Smooth muscle cell (in vitro differentiated cells): ENCODE measurements at regions not wholly inside any gene's neighbourhood (a gene's known extent, or its start where the extent isn't known, plus 50 kb on each side); places are given as distances from the start of the nearest gene placed in this dataset.

ENCODE experiments used
- DNase-seq: peaks from one replicate; lab custom pipeline; 2025; ENCODE audit not compliant: unreplicated experiment; lab: John Stamatoyannopoulos, UW
- H2AFZ ChIP-seq: fragments of 200-600 bp; sonication (generic); 2 replicates; pipeline ENCODE4 v1.6.0; 2016; ENCODE audit warnings: antibody characterized with exemption, low read depth, mild to moderate bottlenecking
- H3F3A ChIP-seq: fragments of 200-600 bp; sonication (generic); 2 replicates; pipeline ENCODE4 v1.6.0; 2017; ENCODE audit warnings: antibody characterized with exemption, low read depth
- H3K27ac ChIP-seq: fragments of 200-600 bp; sonication (generic); 2 replicates; pipeline ENCODE4 v1.5.1; 2016; ENCODE audit warnings: low read depth, mild to moderate bottlenecking
- H3K27me3 ChIP-seq: fragments of 200-600 bp; sonication (generic); 2 replicates; pipeline ENCODE4 v1.6.1; 2016; ENCODE audit warnings: low read depth, mild to moderate bottlenecking
- H3K36me3 ChIP-seq: fragments of 200-600 bp; sonication (generic); 2 replicates; pipeline ENCODE4 v1.5.1; 2016; ENCODE audit warnings: low read depth
- H3K4me1 ChIP-seq: fragments of 200-600 bp; sonication (generic); 2 replicates; pipeline ENCODE4 v1.5.1; 2016; ENCODE audit warnings: low read depth
- H3K4me2 ChIP-seq: fragments of 200-600 bp; sonication (generic); 2 replicates; pipeline ENCODE4 v1.6.0; 2016; ENCODE audit warnings: mild to moderate bottlenecking
- H3K4me3 ChIP-seq: fragments of 200-600 bp; sonication (generic); 2 replicates; pipeline ENCODE4 v1.5.1; 2016; ENCODE audit warnings: mild to moderate bottlenecking
- H3K79me2 ChIP-seq: fragments of 200-600 bp; sonication (generic); 2 replicates; pipeline ENCODE4 v1.6.0; 2016; ENCODE audit warnings: low read depth, mild to moderate bottlenecking
- H3K9ac ChIP-seq: fragments of 200-600 bp; sonication (generic); 2 replicates; pipeline ENCODE4 v1.6.0; 2016; ENCODE audit warnings: low read depth
- H3K9me3 ChIP-seq: fragments of 200-600 bp; sonication (generic); replicated peaks from 2 replicates; pipeline ENCODE4 v1.5.1; 2016; ENCODE audit warnings: low read depth
- H4K20me1 ChIP-seq: fragments of 200-600 bp; sonication (generic); 2 replicates; pipeline ENCODE4 v1.6.0; 2016; ENCODE audit warnings: low read depth
- CTCF ChIP-seq: fragments of 200-600 bp; sonication (generic); IDR thresholded peaks from 2 replicates; pipeline ENCODE4 v1.5.1; 2017; ENCODE audit warnings: borderline replicate concordance, mild to moderate bottlenecking, antibody characterized with exemption; ENCODE audit not compliant: insufficient read depth, poor library complexity, severe bottlenecking
- WGBS: methylation state at CpG from one replicate; pipeline ENCODE4 v1.1.7; 2016; ENCODE audit warnings: low lambda C conversion rate; 5-methylcytosine and 5-hydroxymethylcytosine counted together

DNA sequence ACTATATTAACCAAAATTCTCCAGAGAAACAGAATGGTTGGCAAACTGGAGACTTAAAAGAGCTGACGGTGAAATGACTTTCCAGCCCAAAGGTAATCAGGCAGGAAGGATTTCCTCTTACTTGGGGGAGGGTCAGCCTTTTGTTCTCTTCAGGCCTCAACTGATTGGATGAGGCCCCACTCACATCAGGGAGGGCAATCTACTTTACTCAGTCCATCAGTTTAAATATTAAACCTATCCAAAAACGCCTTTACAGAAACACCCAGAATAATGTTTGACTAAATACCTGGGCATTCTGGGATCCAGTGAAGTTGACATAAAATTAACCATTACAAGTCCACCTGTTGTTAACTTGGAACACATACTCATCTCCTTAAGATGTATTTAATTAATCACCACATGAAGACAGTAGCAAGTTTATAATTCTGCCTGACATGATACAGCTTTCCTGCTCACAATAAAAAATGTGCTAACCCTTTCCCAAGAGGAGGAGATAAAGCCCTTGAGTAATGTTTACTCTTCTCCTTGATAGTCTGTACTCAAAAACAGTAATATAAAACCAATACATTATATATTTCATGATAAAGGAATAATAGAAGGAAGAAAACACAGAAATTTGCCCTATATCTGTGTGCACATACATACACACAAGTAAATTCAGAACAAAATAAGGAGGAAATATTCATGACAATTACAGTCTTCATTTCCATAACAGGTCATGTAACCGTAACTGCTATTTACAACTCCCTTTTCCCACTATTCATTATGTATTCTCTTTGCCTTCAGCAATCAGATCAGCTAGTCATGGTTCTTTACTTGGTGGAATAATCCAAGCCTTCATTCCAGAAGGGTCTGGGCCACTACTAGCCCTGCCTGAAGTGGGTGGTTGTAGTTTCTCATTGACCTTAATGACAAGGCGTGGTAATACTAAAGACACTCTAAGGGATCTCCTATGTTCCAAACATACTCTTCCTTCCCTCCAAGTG, 107.5 kb upstream of the RUNX1 start:
- H3K4me1 ChIP-seq: no peaks in the 10 kb centered on the region
- no peak overlapping the region for H3K4me3 ChIP-seq
- no peak for DNase-seq
- 97% methylated on average over 4 of the region's 4 CpGs for WGBS
- no peaks in the 10 kb centered on the region for H4K20me1 ChIP-seq
- no peak overlapping the region for H3K9ac ChIP-seq
- TF ChIP-seq CTCF: no peak
- H3K36me3 ChIP-seq: no peaks in the 10 kb centered on the region
- H2AFZ ChIP-seq: no peak overlapping the region
- H3K27ac ChIP-seq: no peak overlapping the region
- no peaks in the 10 kb centered on the region for H3K27me3 ChIP-seq
- no peaks in the 10 kb centered on the region for H3K79me2 ChIP-seq
- no peak overlapping the region for H3K4me2 ChIP-seq
- H3K9me3 ChIP-seq: no peaks in the 10 kb centered on the region
- peaks cover under 1% of the 10 kb centered on the region for H3F3A ChIP-seq

DNA sequence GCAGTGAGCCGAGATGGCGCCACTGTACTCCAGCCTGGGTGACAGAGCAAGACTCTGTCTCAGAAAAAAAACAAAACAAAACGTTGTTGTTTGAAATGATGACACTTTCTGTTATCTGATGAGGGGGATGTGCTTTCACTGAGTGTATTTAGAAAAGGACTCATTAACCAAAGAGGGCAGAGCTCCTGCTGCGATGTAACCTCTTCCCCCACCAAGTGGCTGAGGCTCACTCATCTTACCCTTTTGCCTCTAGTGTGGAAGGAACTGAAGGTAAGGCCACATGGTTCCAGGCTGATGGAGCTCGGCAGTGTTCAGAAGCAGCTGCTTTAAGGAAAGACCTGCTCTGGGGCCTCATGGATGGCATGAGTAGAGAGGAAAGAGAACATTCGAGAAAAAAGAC, 105.7 kb upstream of the RUNX1 start:
- H3K79me2 ChIP-seq: no peaks in the 10 kb centered on the region
- peaks cover 8% of the 10 kb centered on the region for H3F3A ChIP-seq
- TF ChIP-seq CTCF: no peak
- no peaks in the 10 kb centered on the region for H3K4me1 ChIP-seq
- no peak overlapping the region for H3K27ac ChIP-seq
- no peak overlapping the region for H2AFZ ChIP-seq
- no peaks in the 10 kb centered on the region for H3K36me3 ChIP-seq
- H3K4me3 ChIP-seq: no peak overlapping the region
- no peaks in the 10 kb centered on the region for H3K9me3 ChIP-seq
- WGBS: 70% methylated on average over 6 of the region's 6 CpGs
- H3K9ac ChIP-seq: no peak overlapping the region
- H4K20me1 ChIP-seq: no peaks in the 10 kb centered on the region
- H3K4me2 ChIP-seq: no peak overlapping the region
- no peaks in the 10 kb centered on the region for H3K27me3 ChIP-seq
- DNase-seq: no peak

- Histone ChIP-seq H3K79me2 (no peaks in the 10 kb centered on the region), H3K4me1 (no peaks in the 10 kb centered on the region), H3K27ac (no peak overlapping the region), H3K36me3 (no peaks in the 10 kb centered on the region), H3K4me2 (no peak overlapping the region), H3K4me3 (no peak overlapping the region), H4K20me1 (no peaks in the 10 kb centered on the region), H3F3A (peaks cover 15% of the 10 kb centered on the region), H2AFZ (no peak overlapping the region), H3K27me3 (no peaks in the 10 kb centered on the region), H3K9ac (no peak overlapping the region), H3K9me3 (no peaks in the 10 kb centered on the region)
- WGBS: 71% methylated on average over 5 of the region's 5 CpGs
- no peak for TF ChIP-seq CTCF
- DNase-seq: no peak
Observed at GRCh38 chr21:35153671-35154070, 104.6 kb upstream of the RUNX1 start.
